HG03159 (cell line): ENCODE measurements at regions not wholly inside any gene's neighbourhood (a gene's known extent, or its start where the extent isn't known, plus 50 kb on each side); places are given as distances from the start of the nearest gene placed in this dataset.
"Not testable (repeated sequence)": the region's sequence is repeated elsewhere in the genome, so short reads cannot be mapped to it uniquely, and the experiment has no call there.

Experiments
- ATAC-seq: cut with Tn5 transposase; IDR thresholded peaks from one replicate; pipeline ENCODE4 v1.9.1; 2021; ENCODE audit warnings: mild to moderate bottlenecking, moderate library complexity; ENCODE audit not compliant: unreplicated experiment

- ATAC-seq = no peak
Measured at GRCh38 chr13:65623148-65623547, 1607.0 kb downstream of the PCDH9 start.

GRCh38 chr13:65615506-65615905, 1614.6 kb downstream of the PCDH9 start:
- ATAC-seq = no peak

GRCh38 chr13:65613004-65613403, 1617.1 kb downstream of the PCDH9 start:
- peak; percentile 55 for ATAC-seq

- ATAC-seq = no peak
Measured at GRCh38 chr13:65609350-65609749, 1620.8 kb downstream of the PCDH9 start.

- no peak for ATAC-seq
Measured at GRCh38 chr13:65606622-65607021, 1623.5 kb downstream of the PCDH9 start.

GRCh38 chr13:65605396-65605795, 1624.7 kb downstream of the PCDH9 start:
- ATAC-seq = no peak

- ATAC-seq = no peak
Measured at GRCh38 chr13:65603160-65603559, 1627.0 kb downstream of the PCDH9 start.

- no peak for ATAC-seq
Measured at GRCh38 chr13:65601855-65602254, 1628.3 kb downstream of the PCDH9 start.

- ATAC-seq = no peak
Measured at GRCh38 chr13:65600702-65601101, 1629.4 kb downstream of the PCDH9 start.

GRCh38 chr13:65597839-65598818, 1632.0 kb downstream of the PCDH9 start:
- no peak for ATAC-seq

- no peak for ATAC-seq
Measured at GRCh38 chr13:65595916-65596315, 1634.2 kb downstream of the PCDH9 start.

- ATAC-seq = no peak
Measured at GRCh38 chr13:65594298-65594781, 1635.8 kb downstream of the PCDH9 start.

GRCh38 chr13:65593298-65593874, 1636.8 kb downstream of the PCDH9 start:
- no peak for ATAC-seq

- ATAC-seq = no peak
Measured at GRCh38 chr13:65592731-65593130, 1637.4 kb downstream of the PCDH9 start.

- ATAC-seq = no peak
Measured at GRCh38 chr13:65585346-65585745, 1644.8 kb downstream of the PCDH9 start.

GRCh38 chr13:65584126-65584525, 1646.0 kb downstream of the PCDH9 start:
- ATAC-seq = no peak

- no peak for ATAC-seq
Measured at GRCh38 chr13:65582160-65582559, 1648.0 kb downstream of the PCDH9 start.

GRCh38 chr13:65564561-65564960, 1665.6 kb downstream of the PCDH9 start:
- not testable (repeated sequence) for ATAC-seq

- ATAC-seq = no peak
Measured at GRCh38 chr13:65562305-65562704, 1667.8 kb downstream of the PCDH9 start.

GRCh38 chr13:65560936-65561335, 1669.2 kb downstream of the PCDH9 start:
- no peak for ATAC-seq

GRCh38 chr13:65555962-65556361, 1674.2 kb downstream of the PCDH9 start:
- no peak for ATAC-seq

GRCh38 chr13:65553096-65553727, 1676.9 kb downstream of the PCDH9 start:
- no peak for ATAC-seq
